GM12891 (cell line): ENCODE measurements at regions not wholly inside any gene's neighbourhood (a gene's known extent, or its start where the extent isn't known, plus 50 kb on each side); places are given as distances from the start of the nearest gene placed in this dataset.

Experiments used
- PAX5 ChIP-seq: IDR thresholded peaks from 2 replicates; pipeline ENCODE4 v1.6.1; 2011; ENCODE audit warnings: low read length, moderate library complexity, mild to moderate bottlenecking; ENCODE audit not compliant: insufficient read depth, severe bottlenecking
- POLR2A ChIP-seq: IDR thresholded peaks from 2 replicates; pipeline ENCODE4 v1.6.1; 2011; ENCODE audit warnings: low read depth, low read length, control low read depth
- POLR2AphosphoS5 ChIP-seq: IDR thresholded peaks from 2 replicates; pipeline ENCODE4 v1.6.1; 2011; ENCODE audit warnings: low read depth, low read length, control low read depth
- POU2F2 ChIP-seq: IDR thresholded peaks from 2 replicates; pipeline ENCODE4 v1.6.1; 2011; ENCODE audit warnings: low read depth, mild to moderate bottlenecking, control low read depth, low read length, moderate library complexity
- SPI1 ChIP-seq: IDR thresholded peaks from 2 replicates; pipeline ENCODE4 v1.6.1; 2011; ENCODE audit warnings: low read depth, low read length, control low read depth
- TAF1 ChIP-seq: IDR thresholded peaks from 2 replicates; pipeline ENCODE4 v1.6.1; 2011; ENCODE audit warnings: low read depth, low read length, control low read depth

DNA sequence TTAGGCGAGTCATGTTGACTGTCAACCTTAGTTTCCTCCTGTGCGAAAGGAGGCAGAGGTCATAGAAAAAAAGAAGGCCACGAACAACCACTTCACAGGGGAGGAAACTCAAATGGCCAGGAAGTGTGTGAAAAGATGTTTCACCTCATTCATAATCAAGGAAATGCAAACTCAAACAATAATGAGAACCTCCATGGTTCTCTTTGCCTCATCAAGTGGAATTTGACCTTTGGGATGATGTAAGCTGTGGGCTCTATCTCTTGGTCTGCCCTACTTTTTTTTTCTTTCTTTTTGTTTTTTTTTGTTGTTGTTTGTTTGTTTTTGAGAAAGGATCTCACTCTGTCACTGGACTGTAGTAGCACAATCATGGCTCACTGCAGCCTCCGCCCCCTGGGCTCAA, 55.9 kb upstream of the GRHL3 start:
- TF ChIP-seq SPI1 (no peak), POLR2A (no peak), POLR2AphosphoS5 (no peak), TAF1 (no peak), POU2F2 (no peak), PAX5 (no peak)
